Type B pancreatic cell (in vitro differentiated cells): ENCODE measurements at regions not wholly inside any gene's neighbourhood (a gene's known extent, or its start where the extent isn't known, plus 50 kb on each side); places are given as distances from the start of the nearest gene placed in this dataset.

Experiments used
- DNase-seq: peaks from one replicate; pipeline ENCODE4 v3.0.0; 2021; ENCODE audit warnings: mixed read lengths; ENCODE audit not compliant: unreplicated experiment; ENCODE audit errors: extremely low spot score
- H3K27ac Mint-ChIP-seq: 2 replicates; pipeline ENCODE4 v1.8.0; 2021; ENCODE audit warnings: mild to moderate bottlenecking, mixed read lengths
- H3K27me3 Mint-ChIP-seq: 2 replicates; pipeline ENCODE4 v1.8.0; 2021; ENCODE audit warnings: mixed read lengths
- H3K36me3 Mint-ChIP-seq: 2 replicates; pipeline ENCODE4 v1.8.0; 2021; ENCODE audit warnings: mixed read lengths
- H3K4me1 Mint-ChIP-seq: one replicate; pipeline ENCODE4 v1.8.0; 2021; ENCODE audit warnings: mixed read lengths; ENCODE audit not compliant: unreplicated experiment
- H3K4me3 Mint-ChIP-seq: 2 replicates; pipeline ENCODE4 v1.8.0; 2021; ENCODE audit warnings: mild to moderate bottlenecking, mixed read lengths
- H3K9me3 Mint-ChIP-seq: 2 replicates; pipeline ENCODE4 v1.8.0; 2021; ENCODE audit warnings: mixed read lengths
- TF ChIP-seq, protein P1 (sequence below): fragments of 200-600 bp; sonication (generic); conservative IDR thresholded peaks from 2 replicates; pipeline ENCODE4 v1.5.0; 2021; ENCODE audit warnings: antibody characterized with exemption, mild to moderate bottlenecking

GRCh38 chr11:112410325-112410724, 149.7 kb upstream of the PLET1 start:
- TF ChIP-seq, protein P1, sequence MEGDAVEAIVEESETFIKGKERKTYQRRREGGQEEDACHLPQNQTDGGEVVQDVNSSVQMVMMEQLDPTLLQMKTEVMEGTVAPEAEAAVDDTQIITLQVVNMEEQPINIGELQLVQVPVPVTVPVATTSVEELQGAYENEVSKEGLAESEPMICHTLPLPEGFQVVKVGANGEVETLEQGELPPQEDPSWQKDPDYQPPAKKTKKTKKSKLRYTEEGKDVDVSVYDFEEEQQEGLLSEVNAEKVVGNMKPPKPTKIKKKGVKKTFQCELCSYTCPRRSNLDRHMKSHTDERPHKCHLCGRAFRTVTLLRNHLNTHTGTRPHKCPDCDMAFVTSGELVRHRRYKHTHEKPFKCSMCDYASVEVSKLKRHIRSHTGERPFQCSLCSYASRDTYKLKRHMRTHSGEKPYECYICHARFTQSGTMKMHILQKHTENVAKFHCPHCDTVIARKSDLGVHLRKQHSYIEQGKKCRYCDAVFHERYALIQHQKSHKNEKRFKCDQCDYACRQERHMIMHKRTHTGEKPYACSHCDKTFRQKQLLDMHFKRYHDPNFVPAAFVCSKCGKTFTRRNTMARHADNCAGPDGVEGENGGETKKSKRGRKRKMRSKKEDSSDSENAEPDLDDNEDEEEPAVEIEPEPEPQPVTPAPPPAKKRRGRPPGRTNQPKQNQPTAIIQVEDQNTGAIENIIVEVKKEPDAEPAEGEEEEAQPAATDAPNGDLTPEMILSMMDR, result no peak
- no peak overlapping the region for H3K4me3 Mint-ChIP-seq
- H3K4me1 Mint-ChIP-seq, result peaks cover 3% of the 10 kb centered on the region
- peaks cover 19% of the 10 kb centered on the region for H3K27me3 Mint-ChIP-seq
- peaks cover 3% of the 10 kb centered on the region for H3K36me3 Mint-ChIP-seq
- DNase-seq, result no peak
- no peak overlapping the region for H3K27ac Mint-ChIP-seq
- H3K9me3 Mint-ChIP-seq, result no peaks in the 10 kb centered on the region

DNA sequence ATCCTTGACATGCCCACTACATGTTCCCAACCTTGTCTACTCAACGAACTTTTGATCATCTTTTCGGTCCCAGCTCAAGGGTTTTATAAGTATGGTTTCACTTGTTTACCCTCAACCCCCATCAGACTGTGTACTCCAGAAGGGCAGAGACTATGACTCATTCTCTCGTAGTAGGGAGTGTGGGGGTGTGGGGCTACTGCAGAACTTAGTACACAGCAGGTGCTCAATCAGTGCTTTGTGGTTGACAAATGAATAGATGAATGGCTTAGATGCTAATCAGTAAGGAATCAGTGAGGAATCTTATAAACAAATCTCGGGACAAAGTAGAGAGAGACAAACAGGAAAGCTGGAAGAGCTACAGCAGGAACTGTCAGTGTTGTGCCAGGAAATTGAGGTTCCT, 151.7 kb upstream of the PLET1 start:
- Mint-ChIP-seq H3K27me3 (peaks cover 25% of the 10 kb centered on the region), H3K36me3 (peaks cover 3% of the 10 kb centered on the region), H3K9me3 (no peaks in the 10 kb centered on the region), H3K4me3 (no peak overlapping the region), H3K27ac (no peak overlapping the region), H3K4me1 (peaks cover 3% of the 10 kb centered on the region)
- TF ChIP-seq, protein P1, result no peak
- DNase-seq, result no peak

GRCh38 chr11:112417339-112417738, 156.7 kb upstream of the PLET1 start:
- Mint-ChIP-seq H3K4me3 (no peak overlapping the region), H3K36me3 (peaks cover 2% of the 10 kb centered on the region), H3K4me1 (no peaks in the 10 kb centered on the region), H3K27me3 (peaks cover 40% of the 10 kb centered on the region), H3K9me3 (no peaks in the 10 kb centered on the region), H3K27ac (no peak overlapping the region)
- TF ChIP-seq, protein P1, result no peak
- DNase-seq, result no peak

DNA sequence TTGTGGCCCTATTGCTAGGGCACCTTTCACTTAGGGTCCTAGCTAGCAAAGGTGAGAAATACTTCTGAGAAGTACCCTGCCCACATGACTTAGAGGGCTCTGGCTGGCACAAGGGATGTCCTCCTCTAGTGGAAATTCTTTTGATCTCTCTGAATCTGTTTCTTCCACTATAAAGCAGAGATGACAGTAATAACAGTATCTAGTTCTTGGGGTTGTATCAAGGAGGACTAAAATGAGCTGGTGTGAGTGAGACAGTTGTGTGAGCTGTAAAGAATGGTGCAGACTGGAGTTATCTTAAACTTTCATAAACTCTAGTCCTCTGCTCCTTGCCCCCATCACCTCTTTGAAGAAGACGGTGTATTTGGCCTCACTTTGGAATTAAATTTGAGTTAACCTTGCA, 157.8 kb upstream of the PLET1 start:
- H3K9me3 Mint-ChIP-seq, result no peaks in the 10 kb centered on the region
- TF ChIP-seq, protein P1, result no peak
- no peak for DNase-seq
- H3K4me1 Mint-ChIP-seq, result no peaks in the 10 kb centered on the region
- no peak overlapping the region for H3K4me3 Mint-ChIP-seq
- no peak overlapping the region for H3K27ac Mint-ChIP-seq
- no peaks in the 10 kb centered on the region for H3K36me3 Mint-ChIP-seq
- H3K27me3 Mint-ChIP-seq, result peaks cover 45% of the 10 kb centered on the region

GRCh38 chr11:112421879-112422278, 161.2 kb upstream of the PLET1 start:
- H3K9me3 Mint-ChIP-seq, result no peaks in the 10 kb centered on the region
- H3K4me3 Mint-ChIP-seq, result no peak overlapping the region
- H3K27me3 Mint-ChIP-seq, result peaks cover 49% of the 10 kb centered on the region
- no peak overlapping the region for H3K27ac Mint-ChIP-seq
- no peak for DNase-seq
- H3K36me3 Mint-ChIP-seq, result no peaks in the 10 kb centered on the region
- peaks cover 5% of the 10 kb centered on the region for H3K4me1 Mint-ChIP-seq
- TF ChIP-seq, protein P1, result no peak

GRCh38 chr11:112425121-112425520, 164.5 kb upstream of the PLET1 start:
- H3K4me1 Mint-ChIP-seq, result peaks cover 5% of the 10 kb centered on the region
- TF ChIP-seq, protein P1, result no peak
- H3K27ac Mint-ChIP-seq, result no peak overlapping the region
- no peak for DNase-seq
- H3K27me3 Mint-ChIP-seq, result peaks cover 29% of the 10 kb centered on the region
- no peaks in the 10 kb centered on the region for H3K9me3 Mint-ChIP-seq
- H3K36me3 Mint-ChIP-seq, result no peaks in the 10 kb centered on the region
- H3K4me3 Mint-ChIP-seq, result no peak overlapping the region
